ENCODE measurements at regions not wholly inside any gene's neighbourhood (a gene's known extent, or its start where the extent isn't known, plus 50 kb on each side); places are given as distances from the start of the nearest gene placed in this dataset.

DNA sequence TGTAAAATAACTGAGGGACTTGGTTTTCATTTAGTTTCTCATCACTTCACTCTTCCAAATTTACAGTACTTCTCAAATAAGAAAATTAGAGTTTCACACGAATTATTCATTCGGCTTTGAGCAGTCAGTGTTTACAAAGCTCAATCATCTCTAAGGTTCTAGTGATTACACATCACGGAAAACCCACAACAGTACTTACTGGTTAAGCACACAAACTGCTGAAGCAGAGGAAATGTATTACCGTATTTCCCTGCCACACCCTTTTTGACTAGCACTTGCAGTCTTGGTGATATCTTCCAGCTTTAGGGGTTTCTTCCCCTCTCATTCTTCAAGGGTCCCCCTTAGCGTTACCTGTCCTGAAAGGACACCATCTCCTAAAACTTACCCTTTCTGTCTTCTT lies 164.8 kb upstream of the CDIN1 start:
- Histone ChIP-seq H3K9me3 (ENCODE audit: control insufficient read depth, insufficient read depth, low read depth, low read length) (no peaks in the 10 kb centered on the region), H3K27ac (ENCODE audit: insufficient read depth, low read length) (no peak overlapping the region), H3K79me2 (ENCODE audit: control insufficient read depth, insufficient read depth, low read length) (no peaks in the 10 kb centered on the region), H3K27me3 (ENCODE audit: control insufficient read depth, insufficient read depth, low read length) (no peaks in the 10 kb centered on the region), H3K9ac (ENCODE audit: insufficient read depth, low read length) (no peak overlapping the region), H4K20me1 (ENCODE audit: control insufficient read depth, extremely low read depth, insufficient read depth, low read length) (no peaks in the 10 kb centered on the region), H3K4me2 (ENCODE audit: extremely low read depth, insufficient read depth, low read length) (no peak overlapping the region), H3K36me3 (ENCODE audit: control insufficient read depth, insufficient read depth, low read length) (no peaks in the 10 kb centered on the region), H3K4me1 (ENCODE audit: control insufficient read depth, extremely low read depth, insufficient read depth, low read length) (no peaks in the 10 kb centered on the region), H2AFZ (ENCODE audit: low read length) (no peak overlapping the region), H3K4me3 (replicated peaks in 1 of 4; ENCODE audit: control extremely low read depth in 1 of 4, insufficient read depth in 1 of 4, low read depth in 3 of 4, low read length in 4 of 4) (no peak overlapping the region)
- TF ChIP-seq CTCF (conservative IDR thresholded peaks at IDR 0.05 in 1 of 2, IDR thresholded peaks at IDR 0.05 in 1 of 2; ENCODE audit: low read depth in 1 of 2, low read length in 2 of 2) (no peak), EZH2 (IDR thresholded peaks at IDR 0.05; ENCODE audit: low read length, missing control alignments) (no peak)
- peak in 1 of 2 donors; percentile 63 for DNase-seq (ENCODE audit: low read depth in 2 of 2)

GRCh38 chr15:36415643-36416042 lies 163.8 kb upstream of the CDIN1 start:
- H3K27ac ChIP-seq (ENCODE audit: insufficient read depth, low read length) = no peak overlapping the region
- H3K79me2 ChIP-seq (ENCODE audit: control insufficient read depth, insufficient read depth, low read length) = no peaks in the 10 kb centered on the region
- no peaks in the 10 kb centered on the region for H3K36me3 ChIP-seq (ENCODE audit: control insufficient read depth, insufficient read depth, low read length)
- no peaks in the 10 kb centered on the region for H4K20me1 ChIP-seq (ENCODE audit: control insufficient read depth, extremely low read depth, insufficient read depth, low read length)
- H3K27me3 ChIP-seq (ENCODE audit: control insufficient read depth, insufficient read depth, low read length) = no peaks in the 10 kb centered on the region
- H3K4me1 ChIP-seq (ENCODE audit: control insufficient read depth, extremely low read depth, insufficient read depth, low read length) = no peaks in the 10 kb centered on the region
- peak; percentile 24 to 80 for DNase-seq (ENCODE audit: low read depth in 2 of 2)
- H2AFZ ChIP-seq (ENCODE audit: low read length) = peak overlapping the region; percentile 62
- no peak overlapping the region for H3K4me3 ChIP-seq (replicated peaks in 1 of 4; ENCODE audit: control extremely low read depth in 1 of 4, insufficient read depth in 1 of 4, low read depth in 3 of 4, low read length in 4 of 4)
- TF ChIP-seq EZH2 (IDR thresholded peaks at IDR 0.05; ENCODE audit: low read length, missing control alignments) = no peak
- no peak for TF ChIP-seq CTCF (conservative IDR thresholded peaks at IDR 0.05 in 1 of 2, IDR thresholded peaks at IDR 0.05 in 1 of 2; ENCODE audit: low read depth in 1 of 2, low read length in 2 of 2)
- no peaks in the 10 kb centered on the region for H3K9me3 ChIP-seq (ENCODE audit: control insufficient read depth, insufficient read depth, low read depth, low read length)
- H3K4me2 ChIP-seq (ENCODE audit: extremely low read depth, insufficient read depth, low read length) = no peak overlapping the region
- no peak overlapping the region for H3K9ac ChIP-seq (ENCODE audit: insufficient read depth, low read length)

DNA sequence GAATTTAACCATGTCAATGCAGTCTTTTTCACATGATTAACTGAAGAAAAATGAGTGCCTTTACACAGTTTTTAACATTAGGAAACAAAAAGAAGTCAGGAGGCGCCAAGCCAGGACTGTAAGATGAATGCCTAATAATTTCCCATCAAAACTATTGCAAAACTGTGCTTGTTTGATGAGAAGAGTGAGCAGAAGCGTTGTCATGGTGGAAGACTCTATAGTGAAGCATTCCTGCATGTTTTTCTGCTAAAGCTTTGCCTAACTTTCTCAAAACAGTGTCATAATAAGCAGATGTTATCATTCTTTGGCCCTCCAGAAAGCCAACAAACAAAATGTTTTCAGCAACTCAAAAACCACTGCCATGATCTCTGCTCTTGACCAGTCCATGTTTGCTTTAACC lies 156.8 kb upstream of the CDIN1 start:
- Histone ChIP-seq H3K4me1 (ENCODE audit: control insufficient read depth, extremely low read depth, insufficient read depth, low read length) (peaks cover under 1% of the 10 kb centered on the region), H3K27me3 (ENCODE audit: control insufficient read depth, insufficient read depth, low read length) (no peaks in the 10 kb centered on the region), H3K27ac (ENCODE audit: insufficient read depth, low read length) (no peak overlapping the region), H3K4me2 (ENCODE audit: extremely low read depth, insufficient read depth, low read length) (no peak overlapping the region), H4K20me1 (ENCODE audit: control insufficient read depth, extremely low read depth, insufficient read depth, low read length) (no peaks in the 10 kb centered on the region), H3K4me3 (replicated peaks in 1 of 4; ENCODE audit: control extremely low read depth in 1 of 4, insufficient read depth in 1 of 4, low read depth in 3 of 4, low read length in 4 of 4) (no peak overlapping the region), H3K9me3 (ENCODE audit: control insufficient read depth, insufficient read depth, low read depth, low read length) (no peaks in the 10 kb centered on the region), H2AFZ (ENCODE audit: low read length) (no peak overlapping the region), H3K9ac (ENCODE audit: insufficient read depth, low read length) (no peak overlapping the region), H3K36me3 (ENCODE audit: control insufficient read depth, insufficient read depth, low read length) (no peaks in the 10 kb centered on the region), H3K79me2 (ENCODE audit: control insufficient read depth, insufficient read depth, low read length) (no peaks in the 10 kb centered on the region)
- TF ChIP-seq CTCF (conservative IDR thresholded peaks at IDR 0.05 in 1 of 2, IDR thresholded peaks at IDR 0.05 in 1 of 2; ENCODE audit: low read depth in 1 of 2, low read length in 2 of 2) (no peak), EZH2 (IDR thresholded peaks at IDR 0.05; ENCODE audit: low read length, missing control alignments) (no peak)
- peak in 1 of 2 donors; percentile 5 for DNase-seq (ENCODE audit: low read depth in 2 of 2)
